Thymus (tissue), 11 donors: ENCODE measurements at regions not wholly inside any gene's neighbourhood (a gene's known extent, or its start where the extent isn't known, plus 50 kb on each side); places are given as distances from the start of the nearest gene placed in this dataset.

Experiments
- DNase-seq, 9 donors: peaks; one replicate each; pipeline ENCODE4 v3.0.0-alpha.2; 2013; ENCODE audit warnings: low spot score in 9 of 9, low read depth in 6 of 9, missing footprints in 1 of 9
- H3K27ac ChIP-seq, 2 donors: one replicate each; pipeline ENCODE4 v1.5.1; 2013; ENCODE audit warnings: control low read depth in 1 of 2, low read depth in 1 of 2, low read length in 1 of 2, mild to moderate bottlenecking in 1 of 2, moderate library complexity in 1 of 2
- H3K27me3 ChIP-seq, 2 donors: one replicate each; pipeline ENCODE4 v1.5.1; 2013; ENCODE audit warnings: low read length in 1 of 2; ENCODE audit not compliant: control insufficient read depth in 2 of 2, insufficient read depth in 1 of 2
- H3K36me3 ChIP-seq, 2 donors: one replicate each; pipeline ENCODE4 v1.5.1; 2013; ENCODE audit warnings: low read length in 1 of 2, mild to moderate bottlenecking in 1 of 2, moderate library complexity in 1 of 2; ENCODE audit not compliant: control insufficient read depth in 2 of 2, insufficient read depth in 2 of 2
- H3K4me1 ChIP-seq, 2 donors: one replicate each; pipeline ENCODE4 v1.5.1; 2013; ENCODE audit warnings: low read length in 2 of 2; ENCODE audit not compliant: control insufficient read depth in 2 of 2, insufficient read depth in 2 of 2
- H3K4me3 ChIP-seq, 2 donors: one replicate each; pipeline ENCODE4 v1.5.1; 2013; ENCODE audit warnings: low read length in 2 of 2, control low read depth in 1 of 2, mild to moderate bottlenecking in 1 of 2
- H3K9me3 ChIP-seq, 2 donors: one replicate each; pipeline ENCODE4 v1.5.1; 2013; ENCODE audit warnings: low read length in 1 of 2, mild to moderate bottlenecking in 1 of 2; ENCODE audit not compliant: control insufficient read depth in 2 of 2, insufficient read depth in 1 of 2
- WGBS: extraction: QIAGEN DNeasy Blood & Tissue Kit; methylation state at CpG from one replicate; pipeline ENCODE4 v1.1.7; 2013; 5-methylcytosine and 5-hydroxymethylcytosine counted together
- donor health status: healthy.

DNA sequence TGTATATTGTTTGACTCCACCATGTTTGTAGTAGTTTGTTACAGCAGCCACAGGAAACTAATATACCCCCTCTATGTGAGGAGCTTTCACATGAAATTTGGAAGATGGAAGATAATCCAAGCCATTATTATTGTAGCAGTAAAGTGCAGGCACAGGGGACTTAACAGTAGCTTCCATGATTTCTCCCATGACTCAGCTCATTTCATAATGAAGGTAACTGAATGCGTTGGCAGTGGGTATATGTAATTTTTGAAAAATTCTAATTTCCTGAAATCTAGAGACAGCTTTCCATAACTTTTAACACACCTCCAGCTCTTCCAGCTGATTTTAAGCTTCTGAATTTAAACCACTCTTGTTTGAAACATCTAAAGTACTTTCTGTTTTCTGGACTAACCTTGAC lies 181.2 kb downstream of the NR4A2 start:
- Histone ChIP-seq H3K4me3 (no peak overlapping the region), H3K27me3 (no peaks in the 10 kb centered on the region), H3K4me1 (no peaks in the 10 kb centered on the region), H3K9me3 (no peaks in the 10 kb centered on the region), H3K27ac (no peak overlapping the region), H3K36me3 (no peaks in the 10 kb centered on the region)
- no peak for DNase-seq
- WGBS = 91% methylated on average over 1 of the region's 1 CpG

DNA sequence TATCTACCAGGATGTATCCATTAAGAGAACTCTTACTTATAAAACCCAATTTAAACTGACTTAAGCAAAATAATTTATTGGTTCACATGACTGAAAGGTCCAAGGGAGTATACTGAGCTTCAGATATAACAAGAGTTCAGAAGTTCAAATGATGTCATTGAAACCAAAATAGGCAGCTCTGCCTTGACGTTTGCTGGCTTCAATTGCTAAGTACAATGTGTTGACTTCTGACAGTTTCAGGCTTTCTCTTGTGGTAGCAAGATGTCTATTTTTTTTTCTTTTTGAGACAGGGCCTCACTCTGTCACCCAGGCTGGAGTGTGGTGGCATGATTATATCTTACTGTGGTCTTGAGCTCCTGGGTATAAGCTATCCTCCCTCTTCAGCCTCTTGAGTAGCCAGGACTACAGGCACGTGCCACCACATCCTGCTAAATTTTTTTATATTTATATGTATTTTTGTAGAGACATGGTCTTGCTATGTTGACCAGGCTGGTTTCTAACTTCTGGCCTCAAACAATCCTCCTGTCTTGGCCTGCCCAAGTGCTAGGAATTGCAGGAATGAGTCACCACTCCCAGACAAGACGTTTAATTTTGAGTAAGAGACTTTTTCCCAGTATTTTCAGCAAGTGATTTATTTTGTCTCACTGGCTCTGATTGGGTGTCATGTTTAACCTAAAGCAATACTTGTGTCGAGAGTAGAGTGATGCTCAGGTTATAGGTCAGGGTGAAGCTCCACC lies 184.8 kb downstream of the NR4A2 start:
- DNase-seq = no peak
- 79% methylated on average over 4 of the region's 4 CpGs for WGBS

DNA sequence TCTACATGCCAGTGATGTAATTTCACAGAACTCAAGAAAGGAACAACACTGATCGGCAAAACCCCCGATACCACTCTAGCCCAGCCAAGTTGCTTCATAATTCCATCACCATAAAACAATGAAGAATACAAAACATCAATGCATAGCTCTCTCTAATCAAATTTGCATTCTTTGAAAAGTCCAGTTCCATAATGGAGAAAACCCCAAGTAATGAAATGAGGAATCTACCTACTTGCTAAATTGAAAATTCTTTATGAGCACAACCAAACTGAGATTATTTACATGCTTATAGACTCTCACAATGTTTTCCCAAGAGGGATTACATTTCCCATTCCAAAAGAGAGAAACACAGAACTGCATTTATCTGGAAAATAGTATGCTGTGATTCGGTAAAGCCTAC lies 186.5 kb downstream of the NR4A2 start:
- Histone ChIP-seq H3K4me1 (no peaks in the 10 kb centered on the region), H3K4me3 (no peak overlapping the region), H3K9me3 (no peaks in the 10 kb centered on the region), H3K27ac (no peak overlapping the region), H3K36me3 (no peaks in the 10 kb centered on the region), H3K27me3 (no peaks in the 10 kb centered on the region)
- no peak for DNase-seq
- 95% methylated on average over 3 of the region's 3 CpGs for WGBS

More for the DNA sequence above, 184.8 kb downstream of the NR4A2 start:
- Histone ChIP-seq H3K36me3 (no peaks in the 10 kb centered on the region), H3K9me3 (no peaks in the 10 kb centered on the region), H3K27me3 (no peaks in the 10 kb centered on the region), H3K4me1 (no peaks in the 10 kb centered on the region), H3K4me3 (no peak overlapping the region), H3K27ac (no peak overlapping the region)

DNA sequence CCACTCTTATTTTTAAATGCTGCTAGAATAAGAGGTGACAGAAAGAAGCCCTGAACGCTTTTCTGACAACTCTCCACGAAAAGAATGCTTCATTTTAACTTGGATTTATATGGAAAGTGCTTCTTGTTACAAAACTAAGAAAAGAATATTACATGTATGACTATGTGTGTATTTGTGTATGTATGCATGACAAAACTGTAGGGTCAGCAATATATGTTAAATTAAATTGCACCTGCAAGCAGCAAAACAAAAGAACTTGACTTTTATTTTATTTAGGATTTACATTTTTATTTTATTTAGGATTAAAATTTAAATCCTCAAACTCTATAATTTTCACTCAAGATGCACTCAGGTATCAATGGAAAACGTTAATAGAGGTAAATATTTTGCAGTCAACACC lies 187.1 kb downstream of the NR4A2 start:
- Histone ChIP-seq H3K36me3 (no peaks in the 10 kb centered on the region), H3K27me3 (no peaks in the 10 kb centered on the region), H3K4me3 (no peak overlapping the region), H3K4me1 (no peaks in the 10 kb centered on the region), H3K27ac (no peak overlapping the region), H3K9me3 (no peaks in the 10 kb centered on the region)
- no peak for DNase-seq
- 76% methylated on average over 3 of the region's 3 CpGs for WGBS

DNA sequence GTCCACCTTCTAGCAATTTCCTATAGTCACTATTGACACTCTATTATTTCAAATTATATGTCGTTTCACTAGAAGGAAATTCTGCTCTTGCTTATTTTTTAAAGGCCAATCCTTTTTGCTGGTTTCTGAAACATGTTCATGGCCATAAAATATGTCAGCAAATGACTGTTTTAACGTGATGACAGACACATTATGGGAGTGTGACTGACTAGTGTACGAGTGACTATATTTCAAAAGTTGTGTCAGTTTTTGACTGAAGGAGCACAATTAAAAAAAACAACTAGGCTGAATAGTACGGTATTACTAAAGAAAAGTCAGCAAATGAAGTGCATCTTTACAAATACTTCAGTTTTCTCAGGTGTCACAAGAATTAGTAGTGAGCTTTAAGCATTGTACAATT lies 196.0 kb downstream of the NR4A2 start:
- Histone ChIP-seq H3K36me3 (no peaks in the 10 kb centered on the region), H3K27me3 (no peaks in the 10 kb centered on the region), H3K4me3 (no peak overlapping the region), H3K27ac (no peak overlapping the region), H3K4me1 (no peaks in the 10 kb centered on the region), H3K9me3 (no peaks in the 10 kb centered on the region)
- 83% methylated on average over 4 of the region's 4 CpGs for WGBS
- DNase-seq = no peak

DNA sequence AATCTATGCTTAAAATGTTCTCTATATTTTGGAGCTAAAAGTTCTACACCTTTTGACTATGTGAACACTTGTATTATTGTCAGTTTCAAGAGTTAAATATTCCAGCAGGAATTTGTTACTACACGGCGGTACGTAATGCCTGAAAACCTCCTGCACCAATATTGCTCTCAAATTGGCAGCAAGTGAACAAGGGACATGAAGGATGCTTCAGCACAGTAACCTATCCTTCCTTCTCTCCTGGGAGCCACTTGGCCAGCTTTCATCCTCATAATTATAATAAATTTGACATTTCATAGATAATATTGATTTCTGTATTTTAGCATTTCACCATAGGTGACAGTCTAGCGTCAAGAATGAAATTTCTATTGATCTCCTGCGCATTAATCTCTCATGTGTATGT lies 197.6 kb downstream of the NR4A2 start:
- H3K36me3 ChIP-seq = no peaks in the 10 kb centered on the region
- H3K27ac ChIP-seq = no peak overlapping the region
- WGBS = 95% methylated on average over 5 of the region's 5 CpGs
- H3K4me3 ChIP-seq = no peak overlapping the region
- H3K9me3 ChIP-seq = no peaks in the 10 kb centered on the region
- no peaks in the 10 kb centered on the region for H3K4me1 ChIP-seq
- DNase-seq = no peak
- no peaks in the 10 kb centered on the region for H3K27me3 ChIP-seq

DNA sequence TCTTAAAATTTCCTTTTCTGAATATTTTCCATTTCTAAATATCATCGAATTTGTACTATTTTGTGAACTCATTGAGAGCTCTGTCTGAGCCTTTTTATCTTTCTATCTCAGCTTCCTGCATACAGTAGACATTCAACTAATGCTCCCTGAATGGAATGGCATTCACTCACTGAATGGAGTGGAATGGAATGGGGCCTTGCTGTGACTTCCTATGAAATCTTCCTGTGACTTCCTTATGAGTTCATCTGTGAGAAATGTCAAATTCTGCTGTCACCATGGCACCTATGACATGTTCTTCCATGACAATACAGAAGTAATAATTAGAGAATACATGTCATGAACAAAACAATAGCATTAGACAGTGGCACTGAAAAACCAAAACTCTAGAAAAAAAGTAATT lies 199.6 kb downstream of the NR4A2 start:
- Histone ChIP-seq H3K27ac (no peak overlapping the region), H3K4me3 (no peak overlapping the region), H3K36me3 (no peaks in the 10 kb centered on the region), H3K4me1 (no peaks in the 10 kb centered on the region), H3K9me3 (no peaks in the 10 kb centered on the region), H3K27me3 (no peaks in the 10 kb centered on the region)
- 92% methylated on average over 1 of the region's 1 CpG for WGBS
- DNase-seq = no peak

DNA sequence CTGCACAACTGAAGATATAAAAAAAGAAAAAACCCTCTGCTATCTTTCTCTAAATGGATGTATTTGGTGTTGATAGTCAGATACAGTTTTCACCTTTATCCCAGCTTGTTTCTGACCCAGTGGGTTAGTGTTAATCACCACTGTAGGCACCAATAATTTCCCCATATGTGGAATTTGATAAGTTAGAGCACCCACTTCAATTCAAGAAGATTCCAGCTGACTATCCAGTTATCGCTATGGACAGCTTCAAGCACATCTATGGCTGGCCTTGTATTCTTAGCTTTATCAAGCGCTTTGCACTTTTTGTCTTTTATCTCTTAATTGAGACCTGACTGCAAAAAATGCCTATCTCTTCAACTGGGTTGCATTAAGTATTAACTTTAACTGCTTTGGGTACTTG lies 200.4 kb downstream of the NR4A2 start:
- no peak for DNase-seq
- Histone ChIP-seq H3K9me3 (no peaks in the 10 kb centered on the region), H3K27me3 (no peaks in the 10 kb centered on the region), H3K36me3 (no peaks in the 10 kb centered on the region), H3K4me3 (no peak overlapping the region), H3K27ac (no peak overlapping the region), H3K4me1 (no peaks in the 10 kb centered on the region)
- 94% methylated on average over 2 of the region's 2 CpGs for WGBS

DNA sequence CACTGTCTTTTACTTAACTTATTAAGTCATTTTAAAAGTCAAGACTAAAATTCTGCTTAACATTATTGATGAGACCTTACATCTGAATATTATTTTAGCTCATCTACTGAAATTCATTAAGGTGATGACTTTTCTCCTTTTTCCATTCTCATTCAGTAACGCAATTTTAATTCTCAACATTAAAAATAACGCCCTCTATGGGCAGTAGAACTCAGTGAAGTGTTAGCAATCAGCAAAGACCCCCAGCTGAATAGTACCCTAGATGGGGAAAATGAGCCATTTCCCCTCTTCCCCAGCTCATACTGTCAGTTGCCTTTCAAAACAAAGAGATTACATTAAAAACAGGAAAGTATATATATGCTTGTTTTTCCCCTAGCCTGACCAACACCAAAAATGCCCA lies 203.3 kb downstream of the NR4A2 start:
- WGBS = 72% methylated on average over 2 of the region's 2 CpGs
- H3K36me3 ChIP-seq = no peaks in the 10 kb centered on the region
- no peaks in the 10 kb centered on the region for H3K9me3 ChIP-seq
- no peaks in the 10 kb centered on the region for H3K27me3 ChIP-seq
- no peaks in the 10 kb centered on the region for H3K4me1 ChIP-seq
- DNase-seq = no peak
- H3K27ac ChIP-seq = no peak overlapping the region
- no peak overlapping the region for H3K4me3 ChIP-seq
